ENCODE measurements at regions not wholly inside any gene's neighbourhood (a gene's known extent, or its start where the extent isn't known, plus 50 kb on each side); places are given as distances from the start of the nearest gene placed in this dataset.
"Not testable (repeated sequence)": the region's sequence is repeated elsewhere in the genome, so short reads cannot be mapped to it uniquely, and the experiment has no call there.

GRCh38 chr20:12748359-12748994 lies 260.3 kb upstream of the SPTLC3 start:
- H2AFZ ChIP-seq: no peak overlapping the region
- WGBS (ENCODE audit: low lambda C conversion rate, missing lambda C conversion rate): 82% methylated on average over 1 of the region's 1 CpG
- peaks cover 10% of the 10 kb centered on the region for H3K4me1 ChIP-seq (ENCODE audit: insufficient read depth)
- H3K79me2 ChIP-seq: no peaks in the 10 kb centered on the region
- no peaks in the 10 kb centered on the region for H3K36me3 ChIP-seq (replicated peaks; ENCODE audit: insufficient read depth, low read depth)
- no peak overlapping the region for H3K4me2 ChIP-seq
- TF ChIP-seq EZH2 (IDR thresholded peaks at IDR 0.05; ENCODE audit: borderline replicate concordance) (no peak), CTCF (IDR thresholded peaks at IDR 0.05; ENCODE audit: poor library complexity) (no peak), EZH2phosphoT487 (IDR thresholded peaks at IDR 0.05; ENCODE audit: low read depth, severe bottlenecking, unreplicated experiment) (no peak)
- no peaks in the 10 kb centered on the region for H3K27me3 ChIP-seq
- H3K27ac ChIP-seq: no peak overlapping the region
- H3K4me3 ChIP-seq: no peak overlapping the region
- H3K9me3 ChIP-seq (ENCODE audit: low read depth): no peaks in the 10 kb centered on the region
- no peaks in the 10 kb centered on the region for H3K9me2 ChIP-seq (replicated peaks; ENCODE audit: insufficient read depth)
- no peak for DNase-seq (ENCODE audit: low spot score)
- H4K20me1 ChIP-seq (ENCODE audit: insufficient read depth, poor library complexity, severe bottlenecking): no peaks in the 10 kb centered on the region

- Histone ChIP-seq H3K9me3 (ENCODE audit: low read depth) (no peaks in the 10 kb centered on the region), H2AFZ (no peak overlapping the region), H3K36me3 (replicated peaks; ENCODE audit: insufficient read depth, low read depth) (no peaks in the 10 kb centered on the region), H3K4me2 (no peak overlapping the region), H3K27ac (peak overlapping the region; percentile 73), H3K27me3 (no peaks in the 10 kb centered on the region), H3K79me2 (no peaks in the 10 kb centered on the region), H4K20me1 (ENCODE audit: insufficient read depth, poor library complexity, severe bottlenecking) (no peaks in the 10 kb centered on the region), H3K4me3 (no peak overlapping the region), H3K9me2 (replicated peaks; ENCODE audit: insufficient read depth) (no peaks in the 10 kb centered on the region), H3K4me1 (ENCODE audit: insufficient read depth) (peaks cover 10% of the 10 kb centered on the region)
- TF ChIP-seq EZH2phosphoT487 (IDR thresholded peaks at IDR 0.05; ENCODE audit: low read depth, severe bottlenecking, unreplicated experiment) (no peak), EZH2 (IDR thresholded peaks at IDR 0.05; ENCODE audit: borderline replicate concordance) (no peak), CTCF (IDR thresholded peaks at IDR 0.05; ENCODE audit: poor library complexity) (no peak)
- WGBS (ENCODE audit: low lambda C conversion rate, missing lambda C conversion rate): 62% methylated on average over 6 of the region's 6 CpGs
- no peak for DNase-seq (ENCODE audit: low spot score)
These were observed 258.6 kb upstream of the SPTLC3 start for GRCh38 chr20:12750221-12750620.

GRCh38 chr20:12752900-12753693 lies 255.7 kb upstream of the SPTLC3 start:
- WGBS (ENCODE audit: low lambda C conversion rate, missing lambda C conversion rate): 86% methylated on average over 9 of the region's 9 CpGs
- peaks cover 10% of the 10 kb centered on the region for H3K4me1 ChIP-seq (ENCODE audit: insufficient read depth)
- not testable (repeated sequence) for H3K4me2 ChIP-seq; H3K9me2 ChIP-seq (replicated peaks; ENCODE audit: insufficient read depth); H3K27ac ChIP-seq; H3K27me3 ChIP-seq; H2AFZ ChIP-seq; H3K36me3 ChIP-seq (replicated peaks; ENCODE audit: insufficient read depth, low read depth); H3K4me3 ChIP-seq; H3K79me2 ChIP-seq; H4K20me1 ChIP-seq (ENCODE audit: insufficient read depth, poor library complexity, severe bottlenecking); DNase-seq (ENCODE audit: low spot score); H3K9me3 ChIP-seq (ENCODE audit: low read depth)

- not testable (repeated sequence) for H3K4me3 ChIP-seq; H3K27me3 ChIP-seq; H3K9me3 ChIP-seq (ENCODE audit: low read depth); DNase-seq (ENCODE audit: low spot score); H3K9me2 ChIP-seq (replicated peaks; ENCODE audit: insufficient read depth); H3K36me3 ChIP-seq (replicated peaks; ENCODE audit: insufficient read depth, low read depth); H3K4me2 ChIP-seq; H3K79me2 ChIP-seq; H3K27ac ChIP-seq; H4K20me1 ChIP-seq (ENCODE audit: insufficient read depth, poor library complexity, severe bottlenecking); H2AFZ ChIP-seq
- 78% methylated on average over 3 of the region's 3 CpGs for WGBS (ENCODE audit: low lambda C conversion rate, missing lambda C conversion rate)
- peaks cover 10% of the 10 kb centered on the region for H3K4me1 ChIP-seq (ENCODE audit: insufficient read depth)
These were observed 255.0 kb upstream of the SPTLC3 start for GRCh38 chr20:12753742-12754141.

- not testable (repeated sequence) for H3K4me2 ChIP-seq, H3K4me3 ChIP-seq
These were observed 249.3 kb upstream of the SPTLC3 start for GRCh38 chr20:12759493-12759892.

More at GRCh38 chr20:12759493-12759892, 249.3 kb upstream of the SPTLC3 start:
- DNase-seq (ENCODE audit: low spot score); H3K36me3 ChIP-seq (replicated peaks; ENCODE audit: insufficient read depth, low read depth); H3K9me3 ChIP-seq (ENCODE audit: low read depth); H4K20me1 ChIP-seq (ENCODE audit: insufficient read depth, poor library complexity, severe bottlenecking); H3K27ac ChIP-seq; H3K9me2 ChIP-seq (replicated peaks; ENCODE audit: insufficient read depth); H3K79me2 ChIP-seq; H3K4me1 ChIP-seq (ENCODE audit: insufficient read depth); H3K27me3 ChIP-seq; H2AFZ ChIP-seq: not testable (repeated sequence)
- WGBS (ENCODE audit: low lambda C conversion rate, missing lambda C conversion rate): 82% methylated on average over 4 of the region's 5 CpGs

All from hepatocyte (in vitro differentiated cells).